PC-3 (cell line): ENCODE measurements at regions not wholly inside any gene's neighbourhood (a gene's known extent, or its start where the extent isn't known, plus 50 kb on each side); places are given as distances from the start of the nearest gene placed in this dataset.

Experiments
- ATAC-seq: fragments of 200-7000 bp; cut with Tn5 transposase; 2 replicates; pipeline ENCODE4 v1.9.1; 2020; ENCODE audit warnings: mild to moderate bottlenecking, moderate library complexity
- BruUV-seq: library from RNA; stranded (reverse); fragments of 400-500 nt; replicated peaks from 2 replicates; lab custom pipeline; 2021; lab: Mats Ljungman, UMichigan
- CTCF ChIA-PET: fragments of 300-600 bp; sonication (Branson Sonifier 250); formaldehyde crosslinking; loops from one replicate; lab custom pipeline; 2022; ENCODE audit warnings: antibody characterized with exemption; lab: Charles Lee
- POLR2A ChIA-PET: fragments of 300-600 bp; sonication (Branson Sonifier 250); formaldehyde crosslinking; loops from one replicate; lab custom pipeline; 2022; ENCODE audit warnings: antibody characterized with exemption; ENCODE audit not compliant: unreplicated experiment; lab: Charles Lee
- DNase-seq: peaks from one replicate; pipeline ENCODE4 v3.0.0-alpha.2; 2015
- H2AFZ ChIP-seq: fragments of 300-600 bp; sonication (generic); 2 replicates; pipeline ENCODE4 v1.6.0; 2016; ENCODE audit warnings: antibody characterized with exemption, low read length
- H3F3A ChIP-seq: fragments of 300-600 bp; sonication (generic); one replicate; pipeline ENCODE4 v1.6.0; 2017; ENCODE audit warnings: antibody characterized with exemption, low read length, control low read depth, mild to moderate bottlenecking; ENCODE audit not compliant: unreplicated experiment
- H3K27ac ChIP-seq: fragments of 300-600 bp; sonication (generic); 2 replicates; pipeline ENCODE4 v1.5.1; 2016; ENCODE audit warnings: mild to moderate bottlenecking, low read length
- H3K27me3 ChIP-seq: fragments of 300-600 bp; sonication (generic); 2 replicates; pipeline ENCODE4 v1.6.1; 2016; ENCODE audit warnings: low read length, mixed read lengths
- H3K36me3 ChIP-seq: fragments of 300-600 bp; sonication (generic); 2 replicates; pipeline ENCODE4 v1.6.1; 2016; ENCODE audit warnings: low read depth, mixed run types, low read length, mixed read lengths
- H3K4me1 ChIP-seq: fragments of 300-600 bp; sonication (generic); 2 replicates; pipeline ENCODE4 v1.5.1; 2016; ENCODE audit warnings: low read length; ENCODE audit not compliant: insufficient read depth
- H3K4me2 ChIP-seq: fragments of 300-600 bp; sonication (generic); 2 replicates; pipeline ENCODE4 v1.6.0; 2016; ENCODE audit warnings: low read length
- H3K4me3 ChIP-seq: fragments of 300-600 bp; sonication (generic); 2 replicates; pipeline ENCODE4 v1.5.1; 2016; ENCODE audit warnings: mild to moderate bottlenecking, low read length, mixed read lengths
- H3K79me2 ChIP-seq: fragments of 300-600 bp; sonication (generic); 2 replicates; pipeline ENCODE4 v1.6.1; 2017; ENCODE audit warnings: low read length, mixed read lengths
- H3K9ac ChIP-seq: fragments of 300-600 bp; sonication (generic); 2 replicates; pipeline ENCODE4 v1.6.0; 2016; ENCODE audit warnings: mild to moderate bottlenecking, low read length
- H3K9me2 ChIP-seq: fragments of 300-600 bp; sonication (generic); replicated peaks from 2 replicates; pipeline ENCODE4 v1.6.1; 2016; ENCODE audit warnings: mixed run types, low read length, mixed read lengths
- H3K9me3 ChIP-seq: fragments of 300-600 bp; sonication (generic); 2 replicates; pipeline ENCODE4 v1.6.1; 2016; ENCODE audit warnings: low read length, mixed read lengths
- H4K20me1 ChIP-seq: fragments of 300-600 bp; sonication (generic); 2 replicates; pipeline ENCODE4 v1.6.1; 2016; ENCODE audit warnings: low read length, mixed read lengths
- CTCF ChIP-seq: fragments of 300-600 bp; sonication (generic); conservative IDR thresholded peaks from 2 replicates; pipeline ENCODE4 v1.5.1; 2017; ENCODE audit warnings: antibody characterized with exemption, low read depth, mild to moderate bottlenecking, low read length
- EZH2 ChIP-seq: fragments of 300-600 bp; sonication (generic); IDR thresholded peaks from one replicate; pipeline ENCODE4 v1.6.1; 2017; ENCODE audit warnings: antibody characterized with exemption, mild to moderate bottlenecking, low read length; ENCODE audit not compliant: unreplicated experiment
- EZH2phosphoT487 ChIP-seq: fragments of 300-600 bp; sonication (generic); IDR thresholded peaks from 2 replicates; pipeline ENCODE4 v1.6.1; 2018; ENCODE audit warnings: mild to moderate bottlenecking, antibody characterized with exemption, low read length, borderline replicate concordance
- intact Hi-C: fragments of 100-400 bp; cut with micrococcal nuclease; formaldehyde crosslinking; loops from 2 replicates; pipeline ENCODE4 v1.9.0; 2023

GRCh38 chr9:113687107-113687679 is 188.9 kb upstream of the ZNF618 start:
- Histone ChIP-seq H3K4me1 (peaks cover 5% of the 10 kb centered on the region; the same call in 1 of the 2 replicates), H3F3A (no peaks in the 10 kb centered on the region), H3K36me3 (no peaks in the 10 kb centered on the region), H3K9ac (no peak overlapping the region), H4K20me1 (no peaks in the 10 kb centered on the region), H3K27ac (no peak overlapping the region), H3K9me2 (no peaks in the 10 kb centered on the region), H3K9me3 (no peaks in the 10 kb centered on the region), H3K4me3 (no peak overlapping the region), H3K27me3 (no peaks in the 10 kb centered on the region), H2AFZ (no peak overlapping the region), H3K79me2 (no peaks in the 10 kb centered on the region), H3K4me2 (no peak overlapping the region)
- ChIA-PET CTCF (no interaction called here), POLR2A (no interaction called here)
- no TSS peak for BruUV-seq
- TF ChIP-seq EZH2, result no peak
- no peak for TF ChIP-seq EZH2phosphoT487
- no peak for TF ChIP-seq CTCF
- ATAC-seq (no peak), DNase-seq (no peak)
- intact Hi-C loops, result no loop called here

- Histone ChIP-seq H3K9me3 (no peaks in the 10 kb centered on the region), H4K20me1 (no peaks in the 10 kb centered on the region), H3K4me2 (no peak overlapping the region), H3K4me3 (no peak overlapping the region), H3K27ac (no peak overlapping the region), H3K36me3 (no peaks in the 10 kb centered on the region), H3K9me2 (no peaks in the 10 kb centered on the region), H3K4me1 (peaks cover under 1% of the 10 kb centered on the region; the same call in 1 of the 2 replicates), H3K27me3 (no peaks in the 10 kb centered on the region), H2AFZ (no peak overlapping the region), H3K79me2 (no peaks in the 10 kb centered on the region), H3K9ac (no peak overlapping the region), H3F3A (no peaks in the 10 kb centered on the region)
- ATAC-seq (no peak), DNase-seq (no peak)
- intact Hi-C loops, result no loop called here
- BruUV-seq, result no TSS peak
- POLR2A ChIA-PET, result no interaction called here
- CTCF ChIA-PET, result no interaction called here
- no peak for TF ChIP-seq EZH2phosphoT487
- no peak for TF ChIP-seq EZH2
- no peak for TF ChIP-seq CTCF
These were observed 188.3 kb upstream of the ZNF618 start for GRCh38 chr9:113687680-113688371.

- Histone ChIP-seq H3K79me2 (no peaks in the 10 kb centered on the region), H3K9ac (no peak overlapping the region), H4K20me1 (no peaks in the 10 kb centered on the region), H3K27ac (no peak overlapping the region), H3K9me2 (no peaks in the 10 kb centered on the region), H3K4me3 (no peak overlapping the region), H3K4me2 (no peak overlapping the region), H3K9me3 (no peaks in the 10 kb centered on the region), H3K27me3 (no peaks in the 10 kb centered on the region), H3K4me1 (peaks cover 4% of the 10 kb centered on the region), H3F3A (no peaks in the 10 kb centered on the region), H3K36me3 (no peaks in the 10 kb centered on the region), H2AFZ (no peak overlapping the region)
- no peak for TF ChIP-seq EZH2
- TF ChIP-seq EZH2phosphoT487, result no peak
- no peak for TF ChIP-seq CTCF
- ATAC-seq (no peak), DNase-seq (no peak)
- ChIA-PET POLR2A (no interaction called here), CTCF (no interaction called here)
- intact Hi-C loops, result no loop called here
- BruUV-seq, result no TSS peak
These were observed 185.9 kb upstream of the ZNF618 start for GRCh38 chr9:113690055-113690740.
